WI38 (cell line): ENCODE measurements at regions not wholly inside any gene's neighbourhood (a gene's known extent, or its start where the extent isn't known, plus 50 kb on each side); places are given as distances from the start of the nearest gene placed in this dataset.
"Not testable (repeated sequence)": the region's sequence is repeated elsewhere in the genome, so short reads cannot be mapped to it uniquely, and the experiment has no call there.

Experiments
- H3K4me3 ChIP-seq: 2 replicates; pipeline ENCODE4 v1.5.1; 2011; ENCODE audit warnings: low read depth, mild to moderate bottlenecking, control low read depth, low read length
- CTCF ChIP-seq: IDR thresholded peaks from 2 replicates; pipeline ENCODE4 v1.5.1; 2012; ENCODE audit warnings: low read depth, mild to moderate bottlenecking, control low read depth, low read length

DNA sequence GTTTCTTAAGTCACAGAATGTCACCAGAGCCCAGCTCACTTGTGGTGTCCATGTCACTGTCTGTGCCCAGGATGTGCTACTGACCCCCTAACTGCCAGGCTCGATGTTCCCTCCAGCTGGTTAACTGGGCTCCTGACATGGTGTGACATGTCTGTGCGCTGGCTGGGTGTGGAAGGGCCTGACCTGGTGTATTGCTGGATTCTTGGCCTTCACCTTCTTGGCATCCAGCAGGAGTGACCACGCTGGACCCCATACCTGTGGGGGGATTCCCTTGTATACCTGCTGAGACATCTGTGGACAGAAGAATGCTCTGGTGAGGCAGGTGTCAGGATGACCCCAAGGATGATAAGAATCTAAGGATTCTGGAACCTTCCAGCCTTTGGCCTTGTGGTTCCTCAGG is 1690.1 kb downstream of the TP53TG3F start:
- no peak for TF ChIP-seq CTCF
- no peak overlapping the region for H3K4me3 ChIP-seq

DNA sequence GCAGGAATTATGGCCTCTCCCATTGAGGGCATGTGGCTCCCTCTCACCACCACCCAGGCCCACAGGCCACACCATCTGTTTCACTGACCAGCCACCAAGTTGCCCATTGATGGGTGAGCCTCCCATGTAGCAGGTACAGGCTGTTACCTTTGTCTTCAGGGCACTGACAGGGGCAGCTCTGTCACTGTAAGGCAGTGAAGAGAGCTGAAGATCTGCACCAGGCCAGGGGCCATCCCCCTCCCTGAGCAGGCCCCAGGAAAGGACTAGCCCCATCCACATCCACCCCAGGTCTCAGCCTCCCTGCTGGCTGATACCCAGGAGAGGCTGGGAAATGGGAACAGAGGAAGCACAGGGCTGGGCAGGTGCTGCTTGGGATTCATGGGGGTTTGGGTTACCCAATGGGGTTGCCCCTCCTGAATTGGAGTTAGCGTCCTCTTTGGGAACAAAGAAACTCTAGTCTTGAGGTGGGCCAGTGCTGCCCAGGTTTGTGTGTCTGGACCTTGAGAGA is 1691.4 kb downstream of the TP53TG3F start:
- TF ChIP-seq CTCF, result no peak
- no peak overlapping the region for H3K4me3 ChIP-seq

GRCh38 chr16:35152067-35152627 is 1692.7 kb downstream of the TP53TG3F start:
- TF ChIP-seq CTCF, result no peak
- no peak overlapping the region for H3K4me3 ChIP-seq

- TF ChIP-seq CTCF, result no peak
Observed at GRCh38 chr16:35154627-35155026, 1695.2 kb downstream of the TP53TG3F start.

GRCh38 chr16:35157549-35157948 is 1698.1 kb downstream of the TP53TG3F start:
- H3K4me3 ChIP-seq, result not testable (repeated sequence)

More at GRCh38 chr16:35154627-35155026, 1695.2 kb downstream of the TP53TG3F start:
- H3K4me3 ChIP-seq, result no peak overlapping the region

DNA sequence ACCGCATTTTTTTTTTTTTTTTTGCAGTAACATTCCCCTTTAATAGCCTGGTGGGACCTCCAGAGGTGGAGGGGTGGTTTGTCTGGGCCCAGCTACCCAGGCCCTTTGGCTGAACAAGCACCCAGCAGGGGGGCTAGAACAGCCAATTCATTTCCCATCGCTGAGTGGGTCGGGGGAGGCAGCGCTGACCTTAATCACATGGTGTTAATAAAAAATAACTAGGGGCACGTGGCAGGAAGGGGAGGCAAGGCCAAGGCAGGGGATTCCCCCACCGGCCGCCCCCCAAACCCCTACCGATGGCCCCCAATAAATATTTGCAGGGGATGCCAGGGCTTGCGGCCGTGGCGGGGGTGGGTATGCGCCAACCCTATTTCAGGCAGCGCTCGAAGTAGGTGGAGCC is 1709.9 kb downstream of the TP53TG3F start:
- H3K4me3 ChIP-seq, result not testable (repeated sequence)

GRCh38 chr16:35170061-35170460 is 1710.6 kb downstream of the TP53TG3F start:
- H3K4me3 ChIP-seq, result not testable (repeated sequence)

- H3K4me3 ChIP-seq, result no peak overlapping the region
- TF ChIP-seq CTCF, result no peak
Observed at GRCh38 chr16:35170610-35171009, 1711.2 kb downstream of the TP53TG3F start.

- TF ChIP-seq CTCF, result no peak
- no peak overlapping the region for H3K4me3 ChIP-seq
Observed at GRCh38 chr16:35171106-35171505, 1711.7 kb downstream of the TP53TG3F start.
